Colon (tissue), 2 donors: ENCODE measurements at regions not wholly inside any gene's neighbourhood (a gene's known extent, or its start where the extent isn't known, plus 50 kb on each side); places are given as distances from the start of the nearest gene placed in this dataset.

Experiments used
- FAIRE-seq: peaks from 2 replicates; lab custom pipeline; 2012; peaks lifted over from hg19 to GRCh38; lab: Jason Lieb, UNC
- donor health status: control.
- donor health status: control.

- FAIRE-seq: no peak
Measured at GRCh38 chr9:3732077-3733038, 206.6 kb upstream of the RFX3 start.

- FAIRE-seq: no peak
Measured at GRCh38 chr9:3730511-3730922, 204.7 kb upstream of the RFX3 start.

- no peak for FAIRE-seq
Measured at GRCh38 chr9:3721096-3721495, 195.3 kb upstream of the RFX3 start.

- FAIRE-seq: no peak
Measured at GRCh38 chr9:3719286-3719685, 193.5 kb upstream of the RFX3 start.

- FAIRE-seq: no peak
Measured at GRCh38 chr9:3716415-3716814, 190.6 kb upstream of the RFX3 start.

GRCh38 chr9:3708751-3709150, 182.9 kb upstream of the RFX3 start:
- FAIRE-seq: no peak

- no peak for FAIRE-seq
Measured at GRCh38 chr9:3704890-3705289, 179.1 kb upstream of the RFX3 start.

GRCh38 chr9:3700772-3701171, 175.0 kb upstream of the RFX3 start:
- FAIRE-seq: no peak

- FAIRE-seq: no peak
Measured at GRCh38 chr9:3699883-3700282, 174.1 kb upstream of the RFX3 start.

GRCh38 chr9:3698531-3698930, 172.7 kb upstream of the RFX3 start:
- FAIRE-seq: no peak

- no peak for FAIRE-seq
Measured at GRCh38 chr9:3698076-3698475, 172.3 kb upstream of the RFX3 start.

- no peak for FAIRE-seq
Measured at GRCh38 chr9:3696368-3696767, 170.6 kb upstream of the RFX3 start.

GRCh38 chr9:3692606-3693005, 166.8 kb upstream of the RFX3 start:
- no peak for FAIRE-seq

GRCh38 chr9:3689555-3689954, 163.8 kb upstream of the RFX3 start:
- no peak for FAIRE-seq

- FAIRE-seq: no peak
Measured at GRCh38 chr9:3687145-3687544, 161.3 kb upstream of the RFX3 start.

GRCh38 chr9:3682186-3682585, 156.4 kb upstream of the RFX3 start:
- no peak for FAIRE-seq

- no peak for FAIRE-seq
Measured at GRCh38 chr9:3677541-3677940, 151.7 kb upstream of the RFX3 start.

GRCh38 chr9:3676766-3677165, 151.0 kb upstream of the RFX3 start:
- FAIRE-seq: no peak

GRCh38 chr9:3675946-3676345, 150.1 kb upstream of the RFX3 start:
- FAIRE-seq: no peak

- no peak for FAIRE-seq
Measured at GRCh38 chr9:3674561-3674960, 148.8 kb upstream of the RFX3 start.

- FAIRE-seq: no peak
Measured at GRCh38 chr9:3672399-3672798, 146.6 kb upstream of the RFX3 start.

GRCh38 chr9:3664044-3664443, 138.2 kb upstream of the RFX3 start:
- FAIRE-seq: no peak

GRCh38 chr9:3662671-3663070, 136.9 kb upstream of the RFX3 start:
- FAIRE-seq: no peak

GRCh38 chr9:3660936-3661335, 135.1 kb upstream of the RFX3 start:
- FAIRE-seq: no peak
